Activated T-helper 2 cell treated with anti-CD3 and anti-CD28 coated beads, Interferon-gamma antibody, Interleukin-2, Interleukin-4, amounts not matched to agents 10 μg/mL and 5 μg/mL and 100 μg/mL, durations not matched to agents 14 hours and 24 hours and 36 hours (primary cell): ENCODE measurements at regions not wholly inside any gene's neighbourhood (a gene's known extent, or its start where the extent isn't known, plus 50 kb on each side); places are given as distances from the start of the nearest gene placed in this dataset.
A peak's percentile ranks its signal among the peaks of the same experiment; 100 is the strongest.

Experiments
- DNase-seq: peaks from one replicate; pipeline ENCODE4 v3.0.0; 2021; ENCODE audit warnings: low spot score
- H3K27ac Mint-ChIP-seq: one replicate; pipeline ENCODE4 v1.8.0; 2021; ENCODE audit warnings: mixed read lengths
- H3K27me3 Mint-ChIP-seq: one replicate; pipeline ENCODE4 v1.8.0; 2021; ENCODE audit warnings: low read depth, mixed read lengths
- H3K36me3 Mint-ChIP-seq: one replicate; pipeline ENCODE4 v1.8.0; 2021; ENCODE audit warnings: low read depth, mixed read lengths
- H3K4me1 Mint-ChIP-seq: one replicate; pipeline ENCODE4 v1.8.0; 2021; ENCODE audit warnings: low read depth, mixed read lengths
- H3K4me3 Mint-ChIP-seq: one replicate; pipeline ENCODE4 v1.8.0; 2021; ENCODE audit warnings: low read depth, mild to moderate bottlenecking, moderate library complexity, mixed read lengths
- H3K9me3 Mint-ChIP-seq: one replicate; pipeline ENCODE4 v1.8.0; 2021; ENCODE audit warnings: mixed read lengths
- intact Hi-C: fragments of 100-400 bp; cut with micrococcal nuclease; formaldehyde crosslinking; loops from one replicate; pipeline ENCODE4 v1.15.1; 2023

GRCh38 chrX:121208563-121208962 is 161.2 kb downstream of the GLUD2 start:
- Mint-ChIP-seq H3K9me3 (no peaks in the 10 kb centered on the region), H3K4me3 (no peak overlapping the region), H3K36me3 (no peaks in the 10 kb centered on the region), H3K27ac (no peak overlapping the region), H3K27me3 (no peaks in the 10 kb centered on the region), H3K4me1 (no peaks in the 10 kb centered on the region)
- DNase-seq, result no peak
- intact Hi-C loops, result no loop called here

GRCh38 chrX:121216641-121217374 is 169.4 kb downstream of the GLUD2 start:
- Mint-ChIP-seq H3K4me3 (no peak overlapping the region), H3K9me3 (no peaks in the 10 kb centered on the region), H3K27me3 (no peaks in the 10 kb centered on the region), H3K27ac (no peak overlapping the region), H3K36me3 (no peaks in the 10 kb centered on the region), H3K4me1 (no peaks in the 10 kb centered on the region)
- no peak for DNase-seq
- intact Hi-C loops, result no loop called here

- Mint-ChIP-seq H3K27ac (no peak overlapping the region), H3K36me3 (no peaks in the 10 kb centered on the region), H3K27me3 (no peaks in the 10 kb centered on the region), H3K4me3 (no peak overlapping the region), H3K4me1 (no peaks in the 10 kb centered on the region), H3K9me3 (no peaks in the 10 kb centered on the region)
- DNase-seq, result no peak
- intact Hi-C loops, result no loop called here
These were observed 174.0 kb downstream of the GLUD2 start for GRCh38 chrX:121221322-121221977.

- H3K4me3 Mint-ChIP-seq, result no peak overlapping the region
- H3K36me3 Mint-ChIP-seq, result no peaks in the 10 kb centered on the region
- intact Hi-C loops, result no loop called here
- no peaks in the 10 kb centered on the region for H3K27me3 Mint-ChIP-seq
- H3K27ac Mint-ChIP-seq, result no peak overlapping the region
- no peak for DNase-seq
- H3K4me1 Mint-ChIP-seq, result peaks cover 1% of the 10 kb centered on the region
- no peaks in the 10 kb centered on the region for H3K9me3 Mint-ChIP-seq
These were observed 180.5 kb downstream of the GLUD2 start for GRCh38 chrX:121227888-121228287.

GRCh38 chrX:121231566-121232358 is 184.4 kb downstream of the GLUD2 start:
- Mint-ChIP-seq H3K4me1 (peaks cover 5% of the 10 kb centered on the region), H3K9me3 (no peaks in the 10 kb centered on the region), H3K36me3 (no peaks in the 10 kb centered on the region), H3K4me3 (no peak overlapping the region), H3K27ac (no peak overlapping the region), H3K27me3 (no peaks in the 10 kb centered on the region)
- intact Hi-C loops, result no loop called here
- no peak for DNase-seq

GRCh38 chrX:121236040-121236439 is 188.6 kb downstream of the GLUD2 start:
- peaks cover 4% of the 10 kb centered on the region for H3K9me3 Mint-ChIP-seq
- H3K4me1 Mint-ChIP-seq, result peaks cover 4% of the 10 kb centered on the region
- intact Hi-C loops, result no loop called here
- no peaks in the 10 kb centered on the region for H3K36me3 Mint-ChIP-seq
- H3K27ac Mint-ChIP-seq, result no peak overlapping the region
- no peak overlapping the region for H3K4me3 Mint-ChIP-seq
- H3K27me3 Mint-ChIP-seq, result no peaks in the 10 kb centered on the region
- no peak for DNase-seq

- Mint-ChIP-seq H3K4me3 (no peak overlapping the region), H3K27me3 (no peaks in the 10 kb centered on the region), H3K27ac (no peak overlapping the region), H3K36me3 (no peaks in the 10 kb centered on the region), H3K9me3 (peaks cover 4% of the 10 kb centered on the region), H3K4me1 (peaks cover 5% of the 10 kb centered on the region)
- DNase-seq, result no peak
- intact Hi-C loops, result no loop called here
These were observed 190.7 kb downstream of the GLUD2 start for GRCh38 chrX:121238093-121238492.

- H3K27ac Mint-ChIP-seq, result no peak overlapping the region
- H3K4me1 Mint-ChIP-seq, result peaks cover 17% of the 10 kb centered on the region
- DNase-seq, result no peak
- H3K27me3 Mint-ChIP-seq, result no peaks in the 10 kb centered on the region
- H3K9me3 Mint-ChIP-seq, result no peaks in the 10 kb centered on the region
- intact Hi-C loops, result loop anchor here (5.0 kb wide), 2 partner anchors 63 to 447 kb away; no protein-coding TSS in a partner anchor
- H3K4me3 Mint-ChIP-seq, result no peak overlapping the region
- no peaks in the 10 kb centered on the region for H3K36me3 Mint-ChIP-seq
These were observed 197.1 kb downstream of the GLUD2 start for GRCh38 chrX:121244511-121244910.

- Mint-ChIP-seq H3K4me3 (no peak overlapping the region), H3K4me1 (peaks cover 17% of the 10 kb centered on the region)
- intact Hi-C loops, result no loop called here
These were observed 198.4 kb downstream of the GLUD2 start for GRCh38 chrX:121245763-121246162.

GRCh38 chrX:121254336-121254735 is 206.9 kb downstream of the GLUD2 start:
- DNase-seq, result no peak
- Mint-ChIP-seq H3K27me3 (no peaks in the 10 kb centered on the region), H3K9me3 (peaks cover 6% of the 10 kb centered on the region), H3K27ac (no peak overlapping the region), H3K4me3 (no peak overlapping the region), H3K36me3 (no peaks in the 10 kb centered on the region), H3K4me1 (peaks cover 12% of the 10 kb centered on the region)
- intact Hi-C loops, result no loop called here

More at GRCh38 chrX:121245763-121246162, 198.4 kb downstream of the GLUD2 start:
- DNase-seq, result no peak
- Mint-ChIP-seq H3K27me3 (no peaks in the 10 kb centered on the region), H3K9me3 (peaks cover 2% of the 10 kb centered on the region), H3K27ac (no peak overlapping the region), H3K36me3 (no peaks in the 10 kb centered on the region)

GRCh38 chrX:121256647-121257046 is 209.2 kb downstream of the GLUD2 start:
- intact Hi-C loops, result loop anchor here (1.0 to 5.0 kb wide), 5 partner anchors 45 to 464 kb away; no protein-coding TSS in a partner anchor
- no peaks in the 10 kb centered on the region for H3K9me3 Mint-ChIP-seq
- H3K36me3 Mint-ChIP-seq, result no peaks in the 10 kb centered on the region
- H3K27me3 Mint-ChIP-seq, result no peaks in the 10 kb centered on the region
- peaks cover 11% of the 10 kb centered on the region for H3K4me1 Mint-ChIP-seq
- H3K4me3 Mint-ChIP-seq, result no peak overlapping the region
- no peak for DNase-seq
- peak overlapping the region; percentile 76 for H3K27ac Mint-ChIP-seq

GRCh38 chrX:121258545-121258944 is 211.1 kb downstream of the GLUD2 start:
- Mint-ChIP-seq H3K9me3 (no peaks in the 10 kb centered on the region), H3K4me1 (peaks cover 10% of the 10 kb centered on the region)
- intact Hi-C loops, result loop anchor here (5.0 kb wide), 3 partner anchors 96 to 466 kb away; no protein-coding TSS in a partner anchor

More at GRCh38 chrX:121258545-121258944, 211.1 kb downstream of the GLUD2 start:
- no peaks in the 10 kb centered on the region for H3K36me3 Mint-ChIP-seq
- no peak overlapping the region for H3K4me3 Mint-ChIP-seq
- H3K27me3 Mint-ChIP-seq, result no peaks in the 10 kb centered on the region
- DNase-seq, result no peak
- no peak overlapping the region for H3K27ac Mint-ChIP-seq
